GM21390 (cell line): ENCODE measurements at regions not wholly inside any gene's neighbourhood (a gene's known extent, or its start where the extent isn't known, plus 50 kb on each side); places are given as distances from the start of the nearest gene placed in this dataset.

Source experiments
- ATAC-seq: cut with Tn5 transposase; IDR thresholded peaks from one replicate; pipeline ENCODE4 v1.9.1; 2021; ENCODE audit not compliant: unreplicated experiment

- no peak for ATAC-seq
These were observed 56.7 kb upstream of the GUCA2B start for GRCh38 chr1:42096554-42096953.

DNA sequence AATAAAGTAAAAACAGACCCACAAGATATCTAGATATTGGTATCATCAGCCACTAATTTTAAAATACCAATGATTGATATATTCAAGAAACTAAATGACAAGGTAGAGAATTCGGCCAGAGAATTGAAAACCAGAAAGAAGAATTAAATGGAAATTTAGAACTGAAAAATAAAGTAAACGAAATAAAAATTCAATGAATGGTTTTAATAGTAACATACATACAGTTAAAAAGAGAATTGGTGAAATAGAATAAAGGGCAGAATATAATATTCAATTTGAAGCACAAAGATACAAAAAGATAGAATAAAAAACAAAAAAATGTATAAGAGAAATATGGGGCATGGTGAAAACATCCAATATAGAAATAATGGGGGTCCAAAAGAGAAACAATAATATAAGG lies 64.0 kb upstream of the GUCA2B start:
- ATAC-seq = no peak

GRCh38 chr1:42086146-42086545 lies 67.1 kb upstream of the GUCA2B start:
- ATAC-seq = no peak

- no peak for ATAC-seq
These were observed 67.6 kb upstream of the GUCA2B start for GRCh38 chr1:42085596-42085995.

DNA sequence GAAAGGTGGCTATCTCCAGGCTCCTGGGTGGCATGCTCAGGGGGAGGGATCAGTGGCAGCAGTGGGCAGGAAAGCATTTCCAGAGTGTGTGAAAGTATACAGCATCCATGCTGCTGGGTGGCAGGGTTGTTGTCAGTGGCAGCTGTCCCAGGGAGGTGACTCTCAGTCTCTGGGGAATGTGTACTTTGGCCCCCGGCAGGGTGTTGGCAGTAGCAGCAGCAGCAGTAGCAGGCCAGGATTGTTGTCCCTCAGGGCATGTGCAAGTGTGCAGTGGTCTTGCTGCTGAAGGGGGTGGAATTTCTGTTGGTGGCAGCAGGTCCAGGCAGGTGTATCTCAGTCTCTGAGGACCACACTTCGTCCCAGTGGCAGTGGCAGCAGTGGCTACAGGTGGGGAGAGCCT lies 71.7 kb upstream of the GUCA2B start:
- ATAC-seq = no peak

GRCh38 chr1:42075179-42075578 lies 78.0 kb upstream of the GUCA2B start:
- ATAC-seq = no peak

DNA sequence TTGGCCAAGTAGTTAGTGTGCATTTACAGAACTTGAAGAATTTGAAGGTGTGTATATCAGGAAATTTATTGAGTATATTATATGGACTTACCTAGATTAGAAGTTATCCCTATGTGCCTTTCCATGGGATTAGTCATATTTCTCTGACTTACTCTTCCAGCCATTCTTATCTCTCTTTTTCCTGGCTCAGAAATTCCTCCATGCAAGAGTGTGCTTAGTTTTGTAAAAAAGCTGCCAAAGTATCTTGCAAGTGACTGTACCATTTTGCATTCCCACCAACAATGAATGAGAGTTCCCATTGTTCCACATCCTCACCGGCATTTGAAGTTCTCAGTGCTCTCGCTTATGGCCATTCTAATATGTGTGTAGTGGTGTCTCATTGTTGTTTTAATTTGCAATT lies 82.2 kb upstream of the GUCA2B start:
- no peak for ATAC-seq

DNA sequence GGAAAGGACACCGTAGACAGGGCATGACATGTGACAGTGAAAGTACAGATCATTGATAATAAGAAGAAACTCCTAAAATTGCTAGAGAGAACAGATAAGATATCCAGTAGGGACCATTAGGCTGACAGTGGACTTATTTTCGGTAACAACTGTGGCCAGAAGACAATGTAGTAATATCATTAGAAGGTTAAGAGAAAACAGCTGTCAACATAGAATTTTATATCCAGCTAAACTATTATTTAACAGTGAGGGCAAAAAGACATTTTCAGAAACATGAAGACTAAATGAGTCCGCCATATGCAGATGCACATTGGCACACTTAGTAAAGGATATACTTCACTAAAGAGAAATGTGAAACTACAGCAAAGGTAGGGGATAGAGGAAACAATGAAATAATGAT lies 95.4 kb upstream of the GUCA2B start:
- ATAC-seq = no peak

DNA sequence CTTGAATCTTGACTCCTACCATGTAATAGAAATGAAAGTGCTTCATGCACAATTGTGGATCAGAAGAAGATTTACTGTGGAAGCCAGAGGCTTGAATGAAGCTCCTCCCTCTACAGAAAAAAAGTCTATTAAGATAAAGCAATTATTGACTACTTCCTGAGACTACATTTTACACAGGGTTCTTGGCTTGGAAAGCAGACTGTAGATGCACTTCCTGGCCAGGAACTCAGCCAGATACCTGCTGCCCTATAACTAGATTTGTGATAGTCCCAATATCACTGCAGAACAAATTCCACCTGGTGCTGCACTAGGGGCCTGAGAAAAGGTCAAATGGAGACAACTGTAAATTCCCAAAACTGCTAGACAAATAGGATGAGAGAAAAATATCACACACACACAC lies 96.8 kb upstream of the GUCA2B start:
- ATAC-seq = no peak

- no peak for ATAC-seq
These were observed 98.1 kb upstream of the GUCA2B start for GRCh38 chr1:42055061-42055460.

GRCh38 chr1:42052072-42052699 lies 101.0 kb upstream of the GUCA2B start:
- ATAC-seq = no peak

DNA sequence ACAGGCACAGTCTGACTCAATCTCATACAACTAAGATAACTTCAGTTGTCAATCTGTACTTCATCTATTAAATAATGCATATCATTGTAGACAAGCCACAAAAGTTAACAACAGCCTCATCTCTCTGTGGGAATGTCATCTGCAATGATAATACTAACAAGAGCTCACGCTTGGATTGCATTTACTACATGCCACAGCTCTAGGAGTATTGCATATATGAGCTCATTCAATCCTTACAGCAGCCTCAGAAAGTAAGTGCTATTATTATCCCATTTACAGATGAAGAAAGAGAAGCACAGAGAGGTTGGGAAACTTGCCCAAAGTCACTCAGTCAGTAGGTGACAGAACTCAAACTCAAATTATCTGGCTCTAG lies 105.7 kb upstream of the GUCA2B start:
- ATAC-seq = no peak

DNA sequence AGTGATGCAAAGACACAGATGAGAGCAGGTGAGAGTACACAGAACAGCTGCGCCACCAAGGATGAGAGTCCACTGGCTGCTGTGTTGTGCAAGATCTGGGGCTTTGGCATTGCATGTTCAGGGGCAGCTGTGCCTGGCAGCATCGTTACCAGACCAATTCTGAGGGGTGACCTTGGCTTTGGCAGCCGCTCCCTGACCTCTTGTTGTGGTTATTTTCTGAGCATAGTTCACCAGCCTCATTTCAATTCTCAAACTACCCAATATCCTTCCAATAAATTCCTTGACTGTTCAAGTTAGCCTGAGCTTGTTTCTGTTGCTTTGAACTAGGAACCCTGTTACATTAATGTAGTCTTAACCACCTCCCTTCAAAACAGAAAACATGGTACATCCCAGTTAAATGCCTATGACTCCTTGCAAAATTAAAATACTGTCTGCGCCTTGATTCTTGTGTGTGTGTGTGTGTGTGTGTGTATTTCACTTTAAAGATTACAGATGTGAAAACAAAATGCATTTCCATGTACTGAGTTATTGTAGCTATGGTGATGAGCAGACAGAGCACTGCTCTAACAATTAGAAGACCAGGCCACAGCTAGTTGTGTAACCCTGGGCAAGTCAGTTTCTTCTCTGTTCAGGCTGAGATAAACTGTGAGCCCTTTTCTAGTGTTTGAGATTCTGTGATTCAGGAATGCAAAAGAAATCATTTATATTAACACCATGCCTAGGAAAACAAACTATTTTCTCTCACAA lies 106.3 kb upstream of the GUCA2B start:
- ATAC-seq = no peak

DNA sequence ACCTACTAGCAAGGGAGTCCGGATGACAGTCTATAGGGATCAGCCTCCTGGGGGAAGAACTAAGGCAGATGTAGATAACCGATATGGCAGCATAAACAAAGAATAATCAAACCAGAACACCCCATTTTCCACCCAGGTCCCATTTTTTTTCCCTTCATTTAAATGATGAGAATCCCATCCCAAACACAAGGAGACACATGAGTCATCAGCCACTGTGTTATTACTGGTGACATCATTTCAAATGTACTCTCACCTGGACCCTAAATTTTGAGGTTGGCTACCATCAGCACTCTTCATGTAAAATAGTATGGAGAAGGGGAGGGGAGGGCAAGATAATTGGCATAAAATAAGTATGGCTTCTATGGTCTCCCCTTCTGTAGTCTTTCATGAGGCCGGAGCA lies 108.9 kb upstream of the GUCA2B start:
- no peak for ATAC-seq

- ATAC-seq = no peak
These were observed 109.4 kb upstream of the GUCA2B start for GRCh38 chr1:42043811-42044210.

GRCh38 chr1:42043182-42043581 lies 110.0 kb upstream of the GUCA2B start:
- ATAC-seq = no peak

GRCh38 chr1:42041031-42041430 lies 112.2 kb upstream of the GUCA2B start:
- no peak for ATAC-seq

- no peak for ATAC-seq
These were observed 113.1 kb upstream of the GUCA2B start for GRCh38 chr1:42040159-42040558.

- no peak for ATAC-seq
These were observed 114.9 kb upstream of the GUCA2B start for GRCh38 chr1:42038261-42038660.

GRCh38 chr1:42037586-42037985 lies 115.6 kb upstream of the GUCA2B start:
- no peak for ATAC-seq

- ATAC-seq = no peak
These were observed 116.0 kb upstream of the GUCA2B start for GRCh38 chr1:42037161-42037560.

- peak; percentile 88 for ATAC-seq
These were observed 117.2 kb upstream of the GUCA2B start for GRCh38 chr1:42035830-42036604.
